ENCODE measurements at regions not wholly inside any gene's neighbourhood (a gene's known extent, or its start where the extent isn't known, plus 50 kb on each side); places are given as distances from the start of the nearest gene placed in this dataset.
"Not testable (repeated sequence)": the region's sequence is repeated elsewhere in the genome, so short reads cannot be mapped to it uniquely, and the experiment has no call there.

- H3K36me3 ChIP-seq; DNase-seq; H3K27ac ChIP-seq; intact Hi-C loops (cut with DNase I; ENCODE audit: low total_unique reads); H3K9me3 ChIP-seq; H3K4me3 ChIP-seq; H3K27me3 ChIP-seq: not testable (repeated sequence)
- H3K4me1 ChIP-seq: peaks cover 0 to 20% (median 7%) of the 10 kb centered on the region in 4 donors
Measured at GRCh38 chr9:42239445-42240260, 56.2 kb downstream of the SPATA31A6 start.

- DNase-seq; H3K27ac ChIP-seq; H3K9me3 ChIP-seq; H3K27me3 ChIP-seq; H3K4me3 ChIP-seq; H3K36me3 ChIP-seq; intact Hi-C loops (cut with DNase I; ENCODE audit: low total_unique reads): not testable (repeated sequence)
- H3K4me1 ChIP-seq: peaks cover 0 to 20% (median 7%) of the 10 kb centered on the region in 4 donors
Measured at GRCh38 chr9:42240261-42240579, 56.8 kb downstream of the SPATA31A6 start.

GRCh38 chr9:42243211-42243610 lies 59.8 kb downstream of the SPATA31A6 start:
- peaks cover 0 to 20% (median 7%) of the 10 kb centered on the region in 4 donors for H3K4me1 ChIP-seq
- DNase-seq; H3K4me3 ChIP-seq; H3K36me3 ChIP-seq; H3K9me3 ChIP-seq; H3K27me3 ChIP-seq; intact Hi-C loops (cut with DNase I; ENCODE audit: low total_unique reads); H3K27ac ChIP-seq: not testable (repeated sequence)

- H3K4me1 ChIP-seq: peaks cover 0 to 17% (median 7%) of the 10 kb centered on the region in 4 donors
- H3K9me3 ChIP-seq; intact Hi-C loops (cut with DNase I; ENCODE audit: low total_unique reads); H3K36me3 ChIP-seq; H3K4me3 ChIP-seq; DNase-seq; H3K27ac ChIP-seq; H3K27me3 ChIP-seq: not testable (repeated sequence)
Measured at GRCh38 chr9:42243822-42244221, 60.4 kb downstream of the SPATA31A6 start.

GRCh38 chr9:42268729-42269128 lies 85.3 kb downstream of the SPATA31A6 start:
- DNase-seq; H3K27ac ChIP-seq; H3K36me3 ChIP-seq; intact Hi-C loops (cut with DNase I; ENCODE audit: low total_unique reads); H3K4me3 ChIP-seq; H3K27me3 ChIP-seq; H3K4me1 ChIP-seq; H3K9me3 ChIP-seq: not testable (repeated sequence)

GRCh38 chr9:42269171-42269570 lies 85.7 kb downstream of the SPATA31A6 start:
- H3K27ac ChIP-seq; H3K9me3 ChIP-seq; H3K36me3 ChIP-seq; H3K27me3 ChIP-seq; DNase-seq; H3K4me1 ChIP-seq; H3K4me3 ChIP-seq; intact Hi-C loops (cut with DNase I; ENCODE audit: low total_unique reads): not testable (repeated sequence)

GRCh38 chr9:42273191-42273590 lies 89.7 kb downstream of the SPATA31A6 start:
- DNase-seq; H3K27ac ChIP-seq; H3K4me3 ChIP-seq; H3K4me1 ChIP-seq; intact Hi-C loops (cut with DNase I; ENCODE audit: low total_unique reads); H3K36me3 ChIP-seq; H3K27me3 ChIP-seq; H3K9me3 ChIP-seq: not testable (repeated sequence)

- no peak for TF ChIP-seq CTCF (IDR thresholded peaks at IDR 0.05)
- Histone ChIP-seq H3K4me3 (no peak overlapping the region), H3K27ac (no peak overlapping the region), H3K36me3 (no peaks in the 10 kb centered on the region), H3K4me1 (no peaks in the 10 kb centered on the region), H3K9me3 (no peaks in the 10 kb centered on the region), H3K27me3 (no peaks in the 10 kb centered on the region)
- DNase-seq: no peak
- intact Hi-C loops (cut with DNase I; ENCODE audit: low total_unique reads): no loop called here
Measured at GRCh38 chr9:42275141-42275540, 91.7 kb downstream of the SPATA31A6 start.

GRCh38 chr9:42282531-42283178 lies 99.2 kb downstream of the SPATA31A6 start:
- H3K27ac ChIP-seq; H3K36me3 ChIP-seq; H3K4me1 ChIP-seq; H3K9me3 ChIP-seq; DNase-seq; intact Hi-C loops (cut with DNase I; ENCODE audit: low total_unique reads); H3K4me3 ChIP-seq; H3K27me3 ChIP-seq: not testable (repeated sequence)

- H3K4me1 ChIP-seq; intact Hi-C loops (cut with DNase I; ENCODE audit: low total_unique reads); H3K27me3 ChIP-seq; H3K4me3 ChIP-seq; DNase-seq; H3K27ac ChIP-seq; H3K9me3 ChIP-seq; H3K36me3 ChIP-seq: not testable (repeated sequence)
Measured at GRCh38 chr9:42283179-42283543, 99.7 kb downstream of the SPATA31A6 start.

- H3K4me3 ChIP-seq; H3K4me1 ChIP-seq; DNase-seq; H3K36me3 ChIP-seq; H3K9me3 ChIP-seq; H3K27me3 ChIP-seq; intact Hi-C loops (cut with DNase I; ENCODE audit: low total_unique reads); H3K27ac ChIP-seq: not testable (repeated sequence)
Measured at GRCh38 chr9:42286145-42286845, 102.8 kb downstream of the SPATA31A6 start.

- H3K36me3 ChIP-seq; H3K27me3 ChIP-seq; H3K4me1 ChIP-seq; DNase-seq; H3K27ac ChIP-seq; intact Hi-C loops (cut with DNase I; ENCODE audit: low total_unique reads); H3K9me3 ChIP-seq; H3K4me3 ChIP-seq: not testable (repeated sequence)
Measured at GRCh38 chr9:42288002-42288864, 104.8 kb downstream of the SPATA31A6 start.
